GM12891 (cell line): ENCODE measurements at regions not wholly inside any gene's neighbourhood (a gene's known extent, or its start where the extent isn't known, plus 50 kb on each side); places are given as distances from the start of the nearest gene placed in this dataset.

Source experiments
- PAX5 ChIP-seq: IDR thresholded peaks from 2 replicates; pipeline ENCODE4 v1.6.1; 2011; ENCODE audit warnings: low read length, moderate library complexity, mild to moderate bottlenecking; ENCODE audit not compliant: insufficient read depth, severe bottlenecking
- POLR2A ChIP-seq: IDR thresholded peaks from 2 replicates; pipeline ENCODE4 v1.6.1; 2011; ENCODE audit warnings: low read depth, low read length, control low read depth
- POLR2AphosphoS5 ChIP-seq: IDR thresholded peaks from 2 replicates; pipeline ENCODE4 v1.6.1; 2011; ENCODE audit warnings: low read depth, low read length, control low read depth
- SPI1 ChIP-seq: IDR thresholded peaks from 2 replicates; pipeline ENCODE4 v1.6.1; 2011; ENCODE audit warnings: low read depth, low read length, control low read depth
- TAF1 ChIP-seq: IDR thresholded peaks from 2 replicates; pipeline ENCODE4 v1.6.1; 2011; ENCODE audit warnings: low read depth, low read length, control low read depth

- TF ChIP-seq POLR2AphosphoS5: no peak
- no peak for TF ChIP-seq TAF1
- no peak for TF ChIP-seq SPI1
- no peak for TF ChIP-seq POLR2A
- TF ChIP-seq PAX5: no peak
Observed at GRCh38 chr9:31470051-31470450, 914.4 kb upstream of the ACO1 start.
